IPS DF 19.7 (cell line): ENCODE measurements at regions not wholly inside any gene's neighbourhood (a gene's known extent, or its start where the extent isn't known, plus 50 kb on each side); places are given as distances from the start of the nearest gene placed in this dataset.

ENCODE experiments used
- DNase-seq: peaks from one replicate; pipeline ENCODE4 v3.0.0-alpha.2; 2013; ENCODE audit warnings: low read depth, low spot score

DNA sequence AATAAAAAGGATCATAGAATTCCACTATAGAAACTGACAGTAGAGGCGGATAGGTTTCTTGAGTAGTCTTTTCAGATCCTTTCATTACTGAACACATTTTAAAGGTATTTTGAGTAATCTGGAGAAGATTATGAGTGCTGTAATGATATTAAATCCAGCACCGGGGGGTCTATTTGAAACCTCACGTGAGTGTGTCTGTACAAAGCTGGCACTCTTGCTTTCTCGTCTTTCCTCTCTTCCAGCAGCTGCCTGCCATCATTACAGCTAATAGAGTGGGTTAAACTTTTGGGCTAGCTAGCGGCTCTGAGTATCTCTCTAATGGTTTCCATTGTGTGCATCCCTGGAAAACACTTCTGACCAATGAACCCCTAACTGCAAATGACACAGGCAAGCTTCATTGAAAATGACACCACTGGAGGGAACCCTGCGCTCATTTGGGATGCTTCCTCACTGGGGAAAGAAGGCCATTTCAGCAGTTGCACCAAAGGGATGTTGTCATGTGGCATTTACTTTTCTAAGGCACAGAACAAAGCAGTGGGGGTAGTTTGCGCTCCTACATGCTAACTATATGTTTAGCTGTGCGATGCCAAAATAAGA, 101.0 kb downstream of the HRH4 start:
- no peak for DNase-seq

DNA sequence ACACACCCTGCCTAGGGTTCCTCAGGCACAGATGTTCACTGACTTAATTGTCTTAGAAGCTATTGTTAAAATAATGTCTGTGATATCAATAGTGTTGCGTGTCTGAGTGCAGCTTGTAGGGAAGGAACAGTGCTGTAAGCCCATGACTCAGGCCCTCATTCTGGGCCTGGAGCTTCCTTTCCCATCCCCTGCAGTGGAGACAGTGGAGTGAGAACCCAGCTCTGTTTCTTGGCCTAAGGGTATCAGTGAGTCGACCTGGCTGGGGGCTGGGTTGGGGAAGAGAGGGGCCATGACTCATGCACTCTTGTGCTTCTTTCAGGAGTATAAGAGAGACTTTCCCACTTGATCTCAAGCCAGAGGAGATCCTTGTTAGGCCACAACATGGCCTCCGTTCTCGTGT, 106.8 kb downstream of the HRH4 start:
- no peak for DNase-seq

DNA sequence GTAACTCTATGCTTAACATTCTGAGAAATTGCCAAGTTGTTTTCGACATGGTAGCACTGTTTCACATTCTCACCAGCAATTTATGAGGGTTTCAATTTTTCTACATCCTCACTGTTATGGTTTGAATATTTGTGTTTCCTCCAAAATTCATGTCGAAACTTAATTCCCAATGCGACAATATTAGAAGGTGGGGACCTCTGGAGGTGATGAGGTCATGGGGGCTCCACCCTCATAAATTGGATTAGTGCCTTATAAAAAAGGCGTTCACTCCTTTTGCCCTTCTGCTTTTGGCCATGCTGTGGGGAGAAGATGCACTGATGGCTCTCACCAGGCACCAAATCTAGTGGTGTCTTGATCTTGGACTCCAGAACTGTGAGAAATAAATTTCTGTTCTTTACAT, 110.3 kb downstream of the HRH4 start:
- no peak for DNase-seq

DNA sequence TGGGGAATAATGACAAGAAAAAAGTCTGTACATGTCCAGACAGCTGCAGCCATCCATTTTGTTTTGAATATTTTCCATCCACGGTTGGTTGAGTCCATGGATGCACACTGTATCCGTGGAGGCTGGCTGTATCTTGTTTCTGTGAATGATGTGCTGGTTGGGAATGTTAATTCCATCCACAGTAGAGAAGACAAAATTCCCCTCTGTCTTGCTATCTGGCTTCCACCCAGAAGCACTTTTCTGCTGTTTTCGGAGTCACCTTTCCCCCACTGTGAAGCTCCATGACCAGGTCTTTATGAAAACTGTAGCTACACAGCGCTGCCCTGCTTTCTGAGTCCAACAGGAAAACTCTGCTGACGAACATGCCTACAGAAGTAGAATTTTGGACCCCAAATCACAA, 122.3 kb downstream of the HRH4 start:
- DNase-seq, result no peak

DNA sequence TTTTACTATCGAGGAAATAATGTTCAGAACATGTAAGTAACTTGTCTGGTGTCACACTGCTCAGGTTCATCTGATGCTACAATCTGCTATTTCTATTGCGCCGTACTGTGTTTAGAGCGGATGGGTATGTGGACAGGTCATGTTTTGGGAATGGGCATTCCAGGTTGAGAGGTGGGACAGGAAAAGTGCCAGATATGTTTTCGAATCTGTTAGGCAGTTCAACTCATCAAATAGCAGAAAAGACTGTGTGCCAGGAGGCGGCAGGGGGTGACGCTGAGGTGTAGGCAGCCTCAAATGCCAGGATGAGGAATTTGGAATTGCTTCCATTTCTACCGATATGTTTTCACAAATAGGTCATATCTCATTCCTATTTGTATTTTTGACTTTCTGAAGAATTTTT, 123.8 kb downstream of the HRH4 start:
- no peak for DNase-seq

DNA sequence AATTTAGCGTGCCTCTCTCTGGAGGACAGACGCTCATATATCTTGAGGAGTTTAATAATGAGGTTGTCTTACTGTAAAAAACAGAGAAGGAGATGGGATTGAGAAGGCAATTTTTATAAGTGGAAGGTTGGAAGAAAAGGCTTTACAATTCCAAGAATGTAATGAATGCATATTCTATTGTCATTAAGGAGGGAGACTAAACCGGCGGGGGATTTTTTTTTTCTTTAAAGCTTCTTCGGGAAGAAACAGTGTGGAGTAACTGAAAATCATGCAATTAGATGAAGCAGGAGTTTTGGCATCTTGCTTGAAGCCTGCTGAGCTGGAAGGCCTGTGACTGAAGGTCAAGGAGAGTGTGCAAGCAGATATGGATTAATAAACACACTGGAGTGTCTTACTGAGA, 124.4 kb downstream of the HRH4 start:
- DNase-seq, result no peak

DNA sequence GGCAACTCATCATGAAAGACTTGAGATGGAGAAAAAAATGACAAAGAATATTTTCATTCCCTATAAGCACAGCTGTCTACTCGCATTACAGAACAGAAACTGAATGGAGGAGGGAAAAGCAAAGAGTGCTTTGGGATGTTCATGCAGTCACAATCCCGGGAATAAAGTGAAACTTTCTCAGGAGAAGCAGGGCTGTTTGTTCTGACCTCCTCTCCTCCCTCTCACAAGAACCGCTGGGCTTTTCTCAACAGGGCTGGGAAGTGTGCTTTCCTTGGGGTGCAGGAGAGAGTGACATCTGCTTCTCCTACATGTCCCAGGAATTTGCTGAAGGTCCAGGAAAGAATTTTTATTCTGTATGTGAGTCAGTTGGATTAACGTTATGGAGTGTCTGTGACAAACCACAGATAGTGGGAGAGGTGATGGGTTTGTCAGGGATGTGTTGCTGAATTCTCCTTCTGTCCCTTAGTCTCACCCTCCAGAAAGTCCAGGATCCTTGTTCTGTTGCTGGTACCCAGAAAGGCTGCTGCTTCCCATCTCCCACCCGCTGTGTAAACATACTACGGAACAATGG, 125.6 kb downstream of the HRH4 start:
- no peak for DNase-seq

DNA sequence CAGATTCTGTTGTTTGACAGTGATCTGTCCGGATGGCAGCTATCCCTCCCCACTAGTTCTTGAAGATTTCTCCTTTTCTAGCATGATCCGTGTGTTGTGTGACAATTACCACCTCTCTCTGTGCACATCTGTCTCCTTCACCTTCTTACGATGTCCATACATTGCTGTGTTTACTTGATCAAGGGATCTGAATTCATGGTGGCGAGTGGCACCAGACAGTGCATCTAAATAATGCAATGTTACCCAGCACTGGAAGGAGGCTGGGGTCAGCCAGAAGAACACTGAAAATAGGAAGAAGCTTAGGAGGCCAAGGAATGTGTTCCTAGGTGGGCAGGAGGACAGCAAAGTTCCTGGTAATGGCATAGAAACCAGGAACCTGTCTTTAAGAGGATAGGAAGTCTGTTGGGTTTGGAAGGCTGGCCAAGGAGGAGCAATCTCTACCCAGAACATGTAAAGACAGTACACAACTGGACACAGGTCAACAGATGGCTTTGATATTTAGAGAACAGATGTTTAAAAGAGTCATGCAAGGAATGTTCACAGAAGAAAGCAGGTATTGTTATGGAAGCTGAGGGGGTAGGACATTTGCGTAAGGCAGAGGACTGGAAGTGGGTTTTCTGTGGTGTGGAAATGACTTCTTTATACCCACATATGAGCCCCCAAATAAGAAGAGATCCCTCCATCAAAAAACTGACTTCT, 126.4 kb downstream of the HRH4 start:
- DNase-seq, result no peak

DNA sequence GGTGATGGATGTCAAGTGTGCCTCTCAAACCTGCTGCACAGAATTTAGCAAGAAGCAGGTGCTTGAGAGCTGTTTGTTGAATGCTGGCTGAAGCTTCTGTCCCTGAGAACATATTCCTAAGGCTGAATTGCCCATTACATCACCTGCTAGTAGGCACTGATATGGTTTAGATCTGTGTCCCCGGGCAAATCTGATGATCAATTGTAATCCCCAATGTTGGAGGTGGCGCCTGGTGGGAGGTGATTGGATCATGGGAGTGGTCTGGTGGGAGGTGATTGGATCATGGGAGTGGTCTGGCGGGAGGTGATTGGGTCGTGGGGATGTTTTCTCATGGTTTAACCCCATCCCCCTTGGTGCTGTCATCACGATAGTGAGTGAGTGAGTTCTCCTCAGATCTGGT, 128.0 kb downstream of the HRH4 start:
- no peak for DNase-seq

DNA sequence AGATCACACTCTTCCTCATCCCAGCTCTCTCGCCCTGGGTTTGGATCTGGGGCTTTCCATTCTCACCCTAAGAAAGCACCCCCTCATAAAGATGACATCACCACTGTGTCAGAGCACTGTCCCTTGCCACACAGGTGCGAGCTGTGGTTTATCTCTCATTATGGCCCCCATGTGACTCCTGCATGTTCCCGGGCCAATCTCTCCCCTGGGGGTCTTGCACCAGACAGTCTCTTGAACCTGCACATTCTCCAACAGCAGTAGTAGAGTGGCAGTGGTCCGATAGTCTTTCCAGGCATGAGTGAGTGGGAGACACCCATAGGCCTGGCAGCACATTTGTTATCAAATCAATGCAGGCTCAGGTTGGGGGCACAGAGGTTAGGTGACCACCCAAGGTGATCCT, 130.5 kb downstream of the HRH4 start:
- DNase-seq, result no peak

DNA sequence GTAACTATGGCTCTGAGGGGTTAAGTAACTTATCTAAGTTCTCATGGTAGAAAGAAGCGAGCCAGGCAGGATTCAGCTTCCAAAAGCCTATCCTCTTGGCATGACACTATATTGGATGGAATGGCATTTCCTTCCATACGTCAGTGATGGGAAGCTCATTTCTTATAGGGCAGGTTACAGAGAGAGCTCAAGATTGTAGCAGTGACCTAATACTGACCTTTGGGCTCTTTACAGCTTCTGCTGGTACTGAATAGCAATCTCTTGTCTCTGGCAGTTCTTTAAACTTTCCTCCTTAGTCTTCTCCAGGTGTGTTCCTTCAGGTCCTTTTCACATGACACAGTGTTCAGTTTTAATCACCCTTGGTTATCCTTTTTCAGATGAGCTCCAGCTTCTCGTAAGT, 133.0 kb downstream of the HRH4 start:
- DNase-seq, result no peak

DNA sequence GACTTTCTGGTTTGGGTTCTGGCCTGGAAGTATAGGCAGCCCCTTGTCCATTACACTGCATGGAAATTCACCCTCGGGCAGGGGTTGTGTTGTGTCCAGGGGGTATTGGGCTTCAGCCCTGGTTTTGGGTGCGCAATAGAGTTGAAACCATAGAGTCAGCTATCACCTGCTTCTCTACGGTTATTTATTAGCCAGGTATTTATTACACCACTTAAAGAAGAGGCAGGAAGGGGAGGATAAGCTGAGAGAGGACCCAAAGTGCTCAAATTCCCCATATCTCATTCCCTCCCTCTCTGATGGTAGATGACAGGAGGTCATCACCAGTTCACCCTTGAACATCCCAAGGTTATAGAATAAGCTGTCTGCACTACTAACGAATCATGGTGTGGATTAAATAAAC, 133.4 kb downstream of the HRH4 start:
- DNase-seq, result no peak

DNA sequence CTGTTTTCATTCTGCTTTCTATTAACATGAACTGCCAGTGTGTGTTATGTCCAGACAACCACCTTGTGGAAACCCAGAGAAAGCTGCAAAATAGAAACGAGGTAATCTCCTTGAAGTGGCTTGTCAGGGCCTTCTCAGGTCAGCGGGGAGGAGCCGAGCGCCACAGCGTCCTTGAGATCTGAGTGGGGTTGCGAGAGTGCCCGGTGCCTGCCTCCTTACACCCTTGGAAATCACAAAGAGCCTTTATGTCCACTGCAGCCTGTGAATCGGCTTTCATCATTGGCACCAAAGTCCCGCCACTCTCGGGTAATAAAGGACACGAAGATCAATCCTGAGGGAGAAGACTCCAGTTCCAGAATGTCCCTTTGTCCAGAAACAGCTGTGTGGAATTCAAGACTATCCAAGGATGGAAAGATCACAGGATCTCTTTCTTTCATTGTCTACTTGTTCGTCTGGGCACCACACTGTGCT, 135.2 kb downstream of the HRH4 start:
- DNase-seq, result no peak

DNA sequence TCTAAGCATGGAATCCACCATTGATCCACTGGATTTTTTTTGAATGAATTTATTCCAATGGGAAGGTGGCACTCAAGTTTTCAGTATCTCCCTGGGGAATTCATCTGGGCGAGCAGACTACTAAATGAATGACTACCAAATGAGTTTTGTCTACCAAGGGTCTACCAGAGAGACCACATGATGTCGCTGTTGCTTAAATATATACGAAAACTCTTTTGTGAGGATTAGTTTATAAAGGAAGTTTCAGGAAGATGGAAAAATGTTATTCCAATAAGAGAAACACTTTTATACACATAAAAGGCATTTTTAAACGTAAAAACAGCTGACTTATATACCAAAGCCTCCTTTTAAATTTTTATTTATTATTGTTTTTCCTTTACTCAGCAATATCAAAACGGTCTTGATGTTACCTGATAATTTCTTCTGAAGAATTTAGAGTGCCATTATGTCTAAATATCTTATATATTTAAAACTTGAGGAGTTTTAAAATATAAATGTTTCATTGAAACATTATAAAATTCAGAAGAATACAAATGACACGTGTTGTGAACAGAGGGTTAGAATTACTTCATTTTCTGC, 139.7 kb downstream of the HRH4 start:
- no peak for DNase-seq

DNA sequence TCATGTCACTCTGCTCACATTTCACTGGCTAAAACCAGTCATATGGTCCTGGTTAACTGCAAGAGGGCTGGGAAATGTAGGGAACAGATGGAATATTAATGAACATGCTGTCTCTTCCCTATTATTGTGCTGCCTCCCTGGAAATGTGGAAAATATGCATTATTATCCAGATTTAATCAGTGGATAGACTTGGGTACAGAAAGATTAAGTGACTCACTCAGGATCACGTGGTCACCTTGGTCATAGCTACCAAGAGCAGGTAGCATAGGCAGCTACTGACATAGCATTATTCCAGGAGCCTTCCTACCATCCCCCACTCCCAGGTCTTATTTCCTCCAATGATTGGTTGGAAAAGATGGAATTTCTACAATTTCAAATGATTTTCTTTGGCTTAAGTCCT, 141.1 kb downstream of the HRH4 start:
- no peak for DNase-seq

DNA sequence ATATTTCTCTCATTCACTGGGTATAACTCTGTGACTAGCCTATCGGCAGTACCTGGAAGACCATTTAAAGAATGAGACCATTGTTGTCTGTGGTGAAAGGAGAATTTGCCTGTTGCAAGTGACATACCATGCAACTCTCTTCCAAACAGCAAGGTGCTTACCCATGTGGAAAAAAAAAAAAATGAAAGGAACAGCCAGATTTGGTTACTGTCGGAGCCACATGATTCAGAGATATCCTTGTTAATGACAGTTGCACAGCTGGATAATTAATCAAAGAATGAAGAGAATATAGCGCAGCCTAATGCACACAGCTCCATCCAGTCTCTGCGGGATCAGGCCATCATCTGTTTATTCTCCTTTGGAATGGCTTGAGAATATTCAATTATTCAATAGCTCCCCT, 141.8 kb downstream of the HRH4 start:
- no peak for DNase-seq

DNA sequence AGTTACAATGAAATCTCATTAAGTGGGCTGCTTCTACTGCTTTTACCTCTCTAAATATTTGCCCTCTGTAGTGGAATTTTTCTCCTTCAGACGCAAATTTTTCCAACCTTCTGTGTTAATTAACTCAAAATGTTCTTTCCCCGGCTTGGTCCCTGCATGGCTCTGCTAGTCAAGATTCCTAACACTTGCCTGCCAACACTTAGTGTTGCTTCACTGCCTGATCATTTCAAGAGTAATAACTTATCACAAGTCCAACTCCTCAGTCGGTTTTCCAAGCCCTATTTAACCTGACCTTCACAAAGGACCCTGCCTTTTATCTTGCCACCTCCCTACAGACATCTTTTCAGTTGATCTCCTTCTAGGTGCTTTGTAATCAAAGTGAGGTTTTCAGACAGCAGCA, 142.7 kb downstream of the HRH4 start:
- no peak for DNase-seq

DNA sequence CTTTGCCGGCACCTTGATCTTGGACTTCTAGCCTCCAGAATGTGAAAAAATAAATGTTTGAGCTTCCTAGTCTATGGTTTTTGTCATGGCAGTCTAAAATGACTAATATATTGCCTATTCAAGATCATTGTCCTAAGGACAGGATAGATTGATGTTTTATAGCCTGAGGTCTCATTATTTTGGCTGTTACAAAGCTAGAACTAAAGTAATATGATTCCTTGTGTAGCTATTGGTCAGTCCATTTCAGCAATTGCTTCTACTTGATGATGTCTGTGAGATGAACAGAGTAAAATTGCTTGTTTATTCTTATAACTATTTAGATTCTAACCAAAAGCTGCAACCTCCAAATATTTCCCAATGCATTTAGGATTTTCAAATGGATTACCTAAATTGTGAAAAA, 145.0 kb downstream of the HRH4 start:
- no peak for DNase-seq

DNA sequence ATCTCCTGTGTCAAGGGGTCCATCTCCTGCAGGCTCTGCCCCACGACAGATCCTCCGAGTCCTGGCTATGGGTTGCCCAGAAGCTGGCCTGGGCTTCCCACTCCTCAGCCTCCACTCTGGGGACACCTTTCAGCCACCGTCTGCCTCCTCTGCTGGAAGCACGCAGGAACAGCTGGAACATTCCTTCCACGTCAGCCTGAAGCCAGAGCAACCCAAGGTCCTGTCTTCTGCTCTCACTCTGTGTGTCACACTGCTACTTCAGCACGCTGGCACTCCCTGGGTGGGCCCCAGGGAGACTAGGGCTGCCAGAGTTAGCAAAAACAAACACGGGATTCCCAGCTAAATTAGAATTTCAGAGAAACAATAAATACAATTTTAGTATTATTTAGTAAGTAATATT, 148.8 kb downstream of the HRH4 start:
- DNase-seq, result no peak

DNA sequence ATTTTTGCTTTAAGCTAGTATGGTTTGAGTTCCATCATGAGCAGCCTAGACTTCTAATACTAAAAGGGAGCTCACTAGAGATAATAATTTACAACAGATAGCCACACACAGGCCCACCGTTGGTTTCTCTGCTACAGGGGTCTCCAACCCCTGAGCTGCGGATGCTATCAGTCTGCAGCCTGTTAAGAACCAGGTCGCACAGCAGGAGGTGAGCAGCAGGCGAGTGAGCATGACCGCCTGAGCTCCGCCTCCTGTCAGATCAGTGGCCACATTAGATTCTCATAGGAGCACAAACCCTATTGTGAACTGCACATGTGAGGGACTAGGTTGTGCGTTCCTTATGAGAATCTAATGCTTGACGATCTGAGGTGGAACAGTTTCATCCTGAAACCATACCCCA, 150.6 kb downstream of the HRH4 start:
- DNase-seq, result no peak

DNA sequence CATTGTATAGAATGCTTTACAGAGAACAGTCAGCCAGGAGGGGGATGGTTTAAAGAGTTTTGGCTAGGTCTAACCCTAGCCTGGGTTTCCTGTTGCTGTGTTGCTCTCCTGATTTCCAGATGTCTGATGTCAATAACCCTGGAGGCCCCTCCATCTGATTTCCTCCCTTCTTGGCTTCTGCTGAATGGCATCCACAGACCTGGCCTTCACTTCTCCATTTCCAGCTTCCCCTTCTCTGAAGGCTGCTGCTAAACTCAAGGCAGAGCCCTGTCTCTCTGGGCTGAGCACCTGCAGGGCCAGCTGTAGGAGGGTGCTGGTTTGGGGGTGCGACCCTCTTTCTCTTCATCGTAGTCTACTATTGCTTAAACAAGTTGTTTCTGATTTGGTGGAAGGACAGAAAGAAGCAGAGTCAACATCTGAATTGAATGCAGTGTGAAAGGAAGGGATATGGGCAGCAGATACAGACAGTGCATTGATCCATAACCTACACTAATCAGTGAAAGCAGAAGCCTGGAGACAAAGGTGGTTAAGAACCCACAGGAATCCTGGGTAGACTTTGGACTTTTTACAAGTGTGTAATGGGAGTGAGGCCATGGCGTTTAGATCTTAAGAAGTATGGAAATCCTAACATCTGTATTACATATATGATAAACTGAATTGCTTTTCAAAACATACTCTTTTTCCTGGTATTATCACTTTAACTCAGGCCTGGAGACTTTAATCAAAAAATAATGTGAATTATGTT, 153.6 kb downstream of the HRH4 start:
- no peak for DNase-seq

DNA sequence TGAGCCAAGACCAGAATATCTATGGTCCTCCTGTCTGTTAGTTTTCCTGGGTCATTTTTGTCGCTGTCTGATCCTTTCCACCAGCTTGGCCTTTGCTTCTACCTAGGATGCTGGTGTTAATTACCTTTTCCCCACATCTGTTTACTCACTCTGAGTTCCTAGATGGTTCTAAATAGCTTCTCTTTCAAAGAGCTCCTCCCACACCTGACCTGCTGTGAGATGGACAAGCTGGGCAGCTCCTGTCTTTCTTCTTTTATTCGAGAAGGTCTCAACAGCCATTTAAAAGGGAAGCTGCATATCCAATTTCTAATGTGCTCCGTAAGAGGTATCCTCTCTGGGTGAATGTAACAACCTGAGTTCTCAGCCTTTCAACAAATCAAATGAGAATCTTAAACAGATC, 156.2 kb downstream of the HRH4 start:
- DNase-seq, result no peak
